ENCODE measurements at regions not wholly inside any gene's neighbourhood (a gene's known extent, or its start where the extent isn't known, plus 50 kb on each side); places are given as distances from the start of the nearest gene placed in this dataset.
"Not testable (repeated sequence)": the region's sequence is repeated elsewhere in the genome, so short reads cannot be mapped to it uniquely, and the experiment has no call there.

- H3K4me3 ChIP-seq = no peak overlapping the region
- H3K36me3 ChIP-seq = no peaks in the 10 kb centered on the region
- H3K4me1 ChIP-seq = no peaks in the 10 kb centered on the region
- TF ChIP-seq CTCF (IDR thresholded peaks at IDR 0.05) = no peak
- H3K27me3 ChIP-seq = no peaks in the 10 kb centered on the region
- intact Hi-C loops (cut with DNase I) = no loop called here
- H3K9me3 ChIP-seq = no peaks in the 10 kb centered on the region
- H3K27ac ChIP-seq = no peak overlapping the region
- no peak for DNase-seq (ENCODE audit: low spot score in 2 of 2)
These were observed 498.7 kb upstream of the SPRED2 start for GRCh38 chr2:65931056-65931455.

- no peak for DNase-seq (ENCODE audit: low spot score in 2 of 2)
- intact Hi-C loops (cut with DNase I) = no loop called here
- H3K27ac ChIP-seq = no peak overlapping the region
- H3K27me3 ChIP-seq = no peaks in the 10 kb centered on the region
- no peaks in the 10 kb centered on the region for H3K9me3 ChIP-seq
- H3K36me3 ChIP-seq = no peaks in the 10 kb centered on the region
- no peaks in the 10 kb centered on the region for H3K4me1 ChIP-seq
- no peak for TF ChIP-seq CTCF (IDR thresholded peaks at IDR 0.05)
- H3K4me3 ChIP-seq = no peak overlapping the region
These were observed 497.9 kb upstream of the SPRED2 start for GRCh38 chr2:65930259-65930658.

- DNase-seq (ENCODE audit: low spot score in 2 of 2); H3K4me3 ChIP-seq; H3K9me3 ChIP-seq; H3K27ac ChIP-seq; intact Hi-C loops (cut with DNase I); H3K27me3 ChIP-seq; H3K36me3 ChIP-seq; H3K4me1 ChIP-seq: not testable (repeated sequence)
These were observed 497.3 kb upstream of the SPRED2 start for GRCh38 chr2:65929664-65930063.

- Histone ChIP-seq H3K4me3 (no peak overlapping the region), H3K4me1 (peaks cover 0 to 3% of the 10 kb centered on the region in 2 donors), H3K27ac (peak overlapping the region in 1 of 2 donors; percentile 25), H3K27me3 (no peaks in the 10 kb centered on the region), H3K36me3 (no peaks in the 10 kb centered on the region), H3K9me3 (no peaks in the 10 kb centered on the region)
- no peak for TF ChIP-seq CTCF (IDR thresholded peaks at IDR 0.05)
- no peak for DNase-seq (ENCODE audit: low spot score in 2 of 2)
- intact Hi-C loops (cut with DNase I) = no loop called here
These were observed 490.4 kb upstream of the SPRED2 start for GRCh38 chr2:65922794-65923193.

- H3K36me3 ChIP-seq = no peaks in the 10 kb centered on the region
- no peak overlapping the region for H3K4me3 ChIP-seq
- intact Hi-C loops (cut with DNase I) = no loop called here
- no peak overlapping the region for H3K27ac ChIP-seq
- no peak for TF ChIP-seq CTCF (IDR thresholded peaks at IDR 0.05)
- H3K27me3 ChIP-seq = no peaks in the 10 kb centered on the region
- no peaks in the 10 kb centered on the region for H3K9me3 ChIP-seq
- no peak for DNase-seq (ENCODE audit: low spot score in 2 of 2)
- H3K4me1 ChIP-seq = peaks cover 0 to 3% of the 10 kb centered on the region in 2 donors
These were observed 489.6 kb upstream of the SPRED2 start for GRCh38 chr2:65922030-65922429.

GRCh38 chr2:65921116-65921515, 488.7 kb upstream of the SPRED2 start:
- DNase-seq (ENCODE audit: low spot score in 2 of 2) = no peak
- Histone ChIP-seq H3K4me1 (peaks cover 0 to 3% of the 10 kb centered on the region in 2 donors), H3K9me3 (no peaks in the 10 kb centered on the region), H3K27ac (no peak overlapping the region), H3K4me3 (no peak overlapping the region), H3K36me3 (no peaks in the 10 kb centered on the region), H3K27me3 (no peaks in the 10 kb centered on the region)
- intact Hi-C loops (cut with DNase I) = no loop called here
- TF ChIP-seq CTCF (IDR thresholded peaks at IDR 0.05) = no peak

All from ascending aorta (tissue), 2 donors.